SK-N-SH (cell line): ENCODE measurements at regions not wholly inside any gene's neighbourhood (a gene's known extent, or its start where the extent isn't known, plus 50 kb on each side); places are given as distances from the start of the nearest gene placed in this dataset.

Source experiments
- CTCF ChIA-PET: fragments of 300-600, 350-600 bp; formaldehyde crosslinking; extraction: SDS; loops from one replicate; lab custom pipeline; 2021; lab: Yijun Ruan, JAX
- POLR2A ChIA-PET: fragments of 350-600 bp; sonication (Branson Sonifier 250); formaldehyde crosslinking; extraction: SDS; loops from one replicate; lab custom pipeline; 2020; ENCODE audit warnings: antibody characterized with exemption, inconsistent platforms; lab: Yijun Ruan, JAX
- DNase-seq: peaks from one replicate; pipeline ENCODE4 v3.0.0; 2012
- H2AFZ ChIP-seq: fragments of 200-600 bp; sonication (generic); 2 replicates; pipeline ENCODE4 v1.8.1; 2016; ENCODE audit warnings: antibody characterized with exemption, mild to moderate bottlenecking, low read depth
- H3F3A ChIP-seq: fragments of 200-600 bp; sonication (generic); replicated peaks from 2 replicates; pipeline ENCODE3; 2016; ENCODE audit warnings: antibody characterized with exemption, mild to moderate bottlenecking; ENCODE audit not compliant: insufficient read depth
- H3K27ac ChIP-seq, 2 experiments: fragments of 200-500 bp in 1 of 2; fragments of 200-600 bp in 1 of 2; sonication (Bioruptor generic) in 1 of 2; sonication (generic), shearing (Covaris generic) in 1 of 2; 2 replicates each; pipeline versions ENCODE4 v1.5.1 to v1.6.1; 2014 to 2016; ENCODE audit warnings: low read depth in 2 of 2, inconsistent platforms in 1 of 2, low read length in 1 of 2, mild to moderate bottlenecking in 1 of 2, mixed read lengths in 1 of 2
- H3K27me3 ChIP-seq: fragments of 200-600 bp; sonication (generic), shearing (Covaris generic); 2 replicates; pipeline ENCODE4 v1.6.1; 2016; ENCODE audit warnings: mixed run types; ENCODE audit not compliant: insufficient read depth
- H3K36me3 ChIP-seq, 2 experiments: fragments of 200-500 bp in 1 of 2; fragments of 200-600 bp in 1 of 2; sonication (Bioruptor generic) in 1 of 2; sonication (generic) in 1 of 2; replicated peaks in 1 of 2; 2 replicates each; pipeline versions ENCODE3 to v1.5.1; 2014 to 2016; ENCODE audit warnings: low read length in 1 of 2, mild to moderate bottlenecking in 1 of 2; ENCODE audit not compliant: insufficient read depth in 2 of 2, control insufficient read depth in 1 of 2
- H3K4me1 ChIP-seq, 2 experiments: fragments of 200-500 bp in 1 of 2; fragments of 200-600 bp in 1 of 2; sonication (Bioruptor generic) in 1 of 2; sonication (generic), shearing (Covaris generic) in 1 of 2; 2 replicates each; pipeline versions ENCODE4 v1.5.1 to v1.6.1; 2014 to 2016; ENCODE audit warnings: low read depth in 1 of 2, low read length in 1 of 2, mixed run types in 1 of 2; ENCODE audit not compliant: insufficient read depth in 2 of 2, control insufficient read depth in 1 of 2
- H3K4me2 ChIP-seq: fragments of 200-600 bp; sonication (generic), shearing (Covaris generic); 2 replicates; pipeline ENCODE4 v1.6.1; 2017; ENCODE audit warnings: mixed run types
- H3K4me3 ChIP-seq, 2 experiments: fragments of 200-500 bp in 1 of 2; fragments of 200-600 bp in 1 of 2; sonication (Bioruptor generic) in 1 of 2; sonication (generic), shearing (Covaris generic) in 1 of 2; 2 replicates each; pipeline versions ENCODE4 v1.5.1 to v1.8.1; 2014 to 2016; ENCODE audit warnings: low read depth in 2 of 2, inconsistent platforms in 1 of 2, low read length in 1 of 2, mild to moderate bottlenecking in 1 of 2, mixed read lengths in 1 of 2, moderate library complexity in 1 of 2
- H3K79me2 ChIP-seq: fragments of 200-600 bp; sonication (generic); 2 replicates; pipeline ENCODE4 v1.8.1; 2017; ENCODE audit warnings: mild to moderate bottlenecking; ENCODE audit not compliant: insufficient read depth
- H3K9ac ChIP-seq: fragments of 200-600 bp; sonication (generic); 2 replicates; pipeline ENCODE4 v1.6.1; 2017; ENCODE audit warnings: mixed run types
- H3K9me2 ChIP-seq: fragments of 200-600 bp; sonication (generic); 2 replicates; pipeline ENCODE4 v1.6.1; 2017; ENCODE audit warnings: mixed run types
- H3K9me3 ChIP-seq: fragments of 200-600 bp; sonication (generic); 2 replicates; pipeline ENCODE4 v1.6.1; 2017; ENCODE audit warnings: mixed run types, mild to moderate bottlenecking, moderate library complexity
- H4K20me1 ChIP-seq: fragments of 200-600 bp; sonication (generic); 2 replicates; pipeline ENCODE4 v1.6.1; 2017; ENCODE audit warnings: mild to moderate bottlenecking, mixed run types; ENCODE audit not compliant: insufficient read depth
- EP300 ChIP-seq, 2 experiments: IDR thresholded peaks; 2 replicates each; pipeline versions ENCODE4 v1.4.0 to v1.6.1; 2012; ENCODE audit warnings: borderline replicate concordance in 1 of 2, low read depth in 1 of 2, low read length in 1 of 2
- FOSL2 ChIP-seq: IDR thresholded peaks from 2 replicates; pipeline ENCODE4 v1.4.0; 2012; ENCODE audit warnings: low read depth, mild to moderate bottlenecking, moderate library complexity, borderline replicate concordance
- FOXM1 ChIP-seq: IDR thresholded peaks from 2 replicates; pipeline ENCODE4 v1.4.0; 2012; ENCODE audit warnings: low read depth, mild to moderate bottlenecking
- GABPA ChIP-seq: IDR thresholded peaks from 2 replicates; pipeline ENCODE4 v1.4.0; 2012; ENCODE audit warnings: low read depth, mild to moderate bottlenecking
- POLR2AphosphoS5 ChIP-seq: IDR thresholded peaks from 2 replicates; pipeline ENCODE4 v1.6.1; 2012; ENCODE audit warnings: low read depth, low read length
- TEAD4 ChIP-seq: IDR thresholded peaks from 2 replicates; pipeline ENCODE4 v1.4.0; 2012; ENCODE audit warnings: mild to moderate bottlenecking, borderline replicate concordance; ENCODE audit not compliant: insufficient read depth
- WGBS: methylation state at CpG from one replicate; pipeline ENCODE4 v1.1.6; 2017; ENCODE audit warnings: low lambda C conversion rate; 5-methylcytosine and 5-hydroxymethylcytosine counted together
- TF ChIP-seq, protein P1 (sequence below): fragments of 150-350 bp; IDR thresholded peaks from 2 replicates; pipeline ENCODE4 v1.6.1; 2017; ENCODE audit warnings: antibody characterized with exemption, low read length, low read depth, borderline replicate concordance
- TF ChIP-seq, protein P2 (sequence below): IDR thresholded peaks from 2 replicates; pipeline ENCODE4 v1.6.1; 2012; ENCODE audit warnings: mild to moderate bottlenecking, low read depth, low read length, moderate library complexity
- TF ChIP-seq, protein P3 (sequence below): IDR thresholded peaks from 2 replicates; pipeline ENCODE4; 2012
- TF ChIP-seq, protein P4 (sequence below): IDR thresholded peaks from 2 replicates; pipeline ENCODE4 v1.4.0; 2012; ENCODE audit warnings: low read depth

DNA sequence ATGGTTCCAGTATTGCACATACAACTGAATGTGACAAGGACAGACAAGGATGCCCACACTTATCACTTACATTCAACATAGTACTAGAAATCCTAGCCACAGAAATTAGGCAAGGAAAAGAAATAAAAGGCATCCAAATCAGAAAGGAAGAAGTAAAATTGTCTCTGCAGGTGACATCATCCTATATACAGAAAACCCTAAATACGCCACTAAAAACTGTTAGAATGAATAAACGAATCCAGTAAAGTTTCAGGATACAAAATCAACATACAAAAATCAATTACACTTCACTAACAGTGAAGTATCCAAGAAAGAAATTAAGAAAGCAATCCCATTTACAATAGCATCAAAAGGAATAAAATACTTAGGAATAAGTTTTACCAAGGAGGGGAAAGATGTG lies 66.1 kb downstream of the FAM217A start:
- Histone ChIP-seq H2AFZ (no peak overlapping the region), H3K9ac (no peak overlapping the region), H3K27me3 (no peaks in the 10 kb centered on the region), H3K79me2 (peaks cover 93% of the 10 kb centered on the region), H4K20me1 (peaks cover 10% of the 10 kb centered on the region; the same call in 1 of the 2 replicates), H3K9me2 (no peaks in the 10 kb centered on the region), H3K4me3 (no peak overlapping the region), H3K9me3 (no peaks in the 10 kb centered on the region), H3K36me3 (peaks cover 2 to 25% of the 10 kb centered on the region in 2 experiments), H3K4me1 (peaks cover 0 to 3% of the 10 kb centered on the region in 2 experiments; a peak in 1 of 4 replicates), H3K4me2 (no peak overlapping the region), H3K27ac (no peak overlapping the region), H3F3A (peaks cover 18% of the 10 kb centered on the region)
- POLR2A ChIA-PET = no interaction called here
- CTCF ChIA-PET = interaction anchor here (0.7 to 2.4 kb wide), 4 partner anchors 9 to 907 kb away, joined by 3 to 6 read pairs (median 4); no protein-coding TSS in a partner anchor
- no peak for DNase-seq
- 69% methylated on average over 2 of the region's 2 CpGs for WGBS
- TF ChIP-seq, protein P1, sequence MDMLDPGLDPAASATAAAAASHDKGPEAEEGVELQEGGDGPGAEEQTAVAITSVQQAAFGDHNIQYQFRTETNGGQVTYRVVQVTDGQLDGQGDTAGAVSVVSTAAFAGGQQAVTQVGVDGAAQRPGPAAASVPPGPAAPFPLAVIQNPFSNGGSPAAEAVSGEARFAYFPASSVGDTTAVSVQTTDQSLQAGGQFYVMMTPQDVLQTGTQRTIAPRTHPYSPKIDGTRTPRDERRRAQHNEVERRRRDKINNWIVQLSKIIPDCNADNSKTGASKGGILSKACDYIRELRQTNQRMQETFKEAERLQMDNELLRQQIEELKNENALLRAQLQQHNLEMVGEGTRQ = no peak
- TF ChIP-seq GABPA (no peak), FOSL2 (no peak), POLR2AphosphoS5 (no peak), EP300 (IDR thresholded peaks at IDR 0.05; ENCODE audit: borderline replicate concordance in 1 of 2, low read depth in 1 of 2, low read length in 1 of 2) (no peak), TEAD4 (no peak), FOXM1 (no peak)
- TF ChIP-seq, protein P2, sequence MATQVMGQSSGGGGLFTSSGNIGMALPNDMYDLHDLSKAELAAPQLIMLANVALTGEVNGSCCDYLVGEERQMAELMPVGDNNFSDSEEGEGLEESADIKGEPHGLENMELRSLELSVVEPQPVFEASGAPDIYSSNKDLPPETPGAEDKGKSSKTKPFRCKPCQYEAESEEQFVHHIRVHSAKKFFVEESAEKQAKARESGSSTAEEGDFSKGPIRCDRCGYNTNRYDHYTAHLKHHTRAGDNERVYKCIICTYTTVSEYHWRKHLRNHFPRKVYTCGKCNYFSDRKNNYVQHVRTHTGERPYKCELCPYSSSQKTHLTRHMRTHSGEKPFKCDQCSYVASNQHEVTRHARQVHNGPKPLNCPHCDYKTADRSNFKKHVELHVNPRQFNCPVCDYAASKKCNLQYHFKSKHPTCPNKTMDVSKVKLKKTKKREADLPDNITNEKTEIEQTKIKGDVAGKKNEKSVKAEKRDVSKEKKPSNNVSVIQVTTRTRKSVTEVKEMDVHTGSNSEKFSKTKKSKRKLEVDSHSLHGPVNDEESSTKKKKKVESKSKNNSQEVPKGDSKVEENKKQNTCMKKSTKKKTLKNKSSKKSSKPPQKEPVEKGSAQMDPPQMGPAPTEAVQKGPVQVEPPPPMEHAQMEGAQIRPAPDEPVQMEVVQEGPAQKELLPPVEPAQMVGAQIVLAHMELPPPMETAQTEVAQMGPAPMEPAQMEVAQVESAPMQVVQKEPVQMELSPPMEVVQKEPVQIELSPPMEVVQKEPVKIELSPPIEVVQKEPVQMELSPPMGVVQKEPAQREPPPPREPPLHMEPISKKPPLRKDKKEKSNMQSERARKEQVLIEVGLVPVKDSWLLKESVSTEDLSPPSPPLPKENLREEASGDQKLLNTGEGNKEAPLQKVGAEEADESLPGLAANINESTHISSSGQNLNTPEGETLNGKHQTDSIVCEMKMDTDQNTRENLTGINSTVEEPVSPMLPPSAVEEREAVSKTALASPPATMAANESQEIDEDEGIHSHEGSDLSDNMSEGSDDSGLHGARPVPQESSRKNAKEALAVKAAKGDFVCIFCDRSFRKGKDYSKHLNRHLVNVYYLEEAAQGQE = no peak
- TF ChIP-seq, protein P3, sequence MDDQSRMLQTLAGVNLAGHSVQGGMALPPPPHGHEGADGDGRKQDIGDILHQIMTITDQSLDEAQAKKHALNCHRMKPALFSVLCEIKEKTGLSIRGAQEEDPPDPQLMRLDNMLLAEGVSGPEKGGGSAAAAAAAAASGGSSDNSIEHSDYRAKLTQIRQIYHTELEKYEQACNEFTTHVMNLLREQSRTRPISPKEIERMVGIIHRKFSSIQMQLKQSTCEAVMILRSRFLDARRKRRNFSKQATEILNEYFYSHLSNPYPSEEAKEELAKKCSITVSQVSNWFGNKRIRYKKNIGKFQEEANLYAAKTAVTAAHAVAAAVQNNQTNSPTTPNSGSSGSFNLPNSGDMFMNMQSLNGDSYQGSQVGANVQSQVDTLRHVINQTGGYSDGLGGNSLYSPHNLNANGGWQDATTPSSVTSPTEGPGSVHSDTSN = no peak
- TF ChIP-seq, protein P4, sequence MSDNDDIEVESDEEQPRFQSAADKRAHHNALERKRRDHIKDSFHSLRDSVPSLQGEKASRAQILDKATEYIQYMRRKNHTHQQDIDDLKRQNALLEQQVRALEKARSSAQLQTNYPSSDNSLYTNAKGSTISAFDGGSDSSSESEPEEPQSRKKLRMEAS = no peak
- TF ChIP-seq, all 33 proteins: peak for 0
